ENCODE measurements at regions not wholly inside any gene's neighbourhood (a gene's known extent, or its start where the extent isn't known, plus 50 kb on each side); places are given as distances from the start of the nearest gene placed in this dataset.
"Not testable (repeated sequence)": the region's sequence is repeated elsewhere in the genome, so short reads cannot be mapped to it uniquely, and the experiment has no call there.

DNA sequence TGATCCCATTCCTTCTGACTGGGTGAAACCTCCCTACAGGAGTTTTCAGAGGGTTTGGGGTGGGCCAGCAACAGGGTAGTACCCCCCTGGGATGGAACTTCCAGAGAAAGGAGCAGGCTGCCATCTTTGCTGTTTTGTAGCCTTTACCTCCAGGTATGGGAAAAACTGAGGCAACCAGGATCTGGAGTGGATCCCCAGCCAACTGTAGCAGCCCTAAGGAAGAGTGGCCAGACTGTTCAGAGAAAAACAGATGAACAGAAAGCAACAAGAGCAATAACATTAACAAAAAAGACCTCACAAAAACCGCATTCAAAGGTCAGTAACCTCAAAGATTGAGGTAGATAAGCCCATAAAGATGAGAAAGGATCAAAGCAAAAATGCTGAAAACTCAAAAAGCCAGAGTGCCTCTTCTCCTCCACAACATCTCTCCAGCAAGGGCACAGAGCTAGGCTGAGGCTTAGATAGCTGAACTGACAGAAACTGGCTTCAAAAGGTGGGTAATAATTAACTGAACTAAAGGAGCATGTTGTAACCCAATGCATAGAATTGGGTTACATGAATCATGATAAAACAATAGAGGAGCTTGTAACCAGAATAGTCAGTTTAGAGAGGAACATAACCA lies 1288.6 kb upstream of the CNTN5 start:
- no peak for DNase-seq

DNA sequence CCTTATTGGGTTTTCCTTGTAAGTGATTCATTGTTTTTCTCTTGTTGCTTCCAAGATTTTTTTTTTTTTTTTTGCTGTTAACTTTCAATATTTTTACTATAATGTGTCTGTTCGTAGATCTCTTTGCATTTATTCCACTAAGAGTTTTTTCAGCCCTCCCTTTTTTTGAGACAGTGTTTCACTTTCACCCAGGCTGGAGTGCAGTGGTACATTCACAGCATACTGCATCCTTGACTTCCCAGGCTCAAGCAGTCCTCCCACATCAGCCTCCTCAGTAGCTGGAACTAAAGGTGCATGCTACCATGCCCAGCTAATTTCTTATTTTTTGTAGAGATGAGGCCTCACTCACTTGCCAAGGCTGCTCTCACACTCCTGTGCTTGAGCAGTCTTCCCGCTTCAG lies 1282.0 kb upstream of the CNTN5 start:
- no peak for DNase-seq

DNA sequence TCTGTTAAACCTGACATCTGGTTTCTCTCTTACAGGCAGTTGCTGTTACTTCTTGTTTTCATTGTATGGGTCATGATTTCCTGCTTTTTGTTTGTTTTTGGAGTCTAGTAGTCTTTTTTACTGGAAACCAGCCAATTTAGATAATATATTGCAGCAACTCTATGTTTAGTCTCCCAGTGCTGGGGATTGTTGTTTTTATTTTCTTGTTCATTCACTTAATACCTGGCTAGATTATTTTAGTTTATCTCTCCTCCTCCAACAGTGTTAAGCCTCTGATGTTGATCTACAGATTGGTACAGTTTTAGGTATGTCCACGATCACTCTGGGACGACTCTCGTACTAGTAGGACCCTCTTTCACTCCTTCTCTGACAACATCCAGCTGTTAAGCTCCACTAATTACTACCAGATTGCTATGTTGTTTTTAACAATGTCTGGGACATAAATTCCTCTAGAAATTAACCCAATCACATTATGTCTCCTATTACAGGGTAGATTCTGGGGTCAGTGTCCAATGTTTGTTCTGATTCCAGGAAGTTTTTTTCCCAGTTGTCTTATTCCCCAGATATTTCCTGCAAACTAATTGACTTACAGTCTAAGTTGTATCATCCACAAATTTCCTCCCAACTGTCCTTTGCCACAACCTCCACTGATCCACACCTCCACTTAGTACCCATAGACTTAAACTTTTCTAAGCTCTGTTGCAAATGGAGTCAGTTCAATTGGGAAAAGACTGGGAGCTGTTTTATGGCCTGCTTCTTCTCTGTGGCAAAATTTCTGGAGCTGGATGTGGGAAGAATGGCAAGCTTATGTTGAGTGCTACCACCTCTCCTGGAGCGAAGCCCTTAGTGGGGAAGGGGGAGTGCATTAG lies 1280.6 kb upstream of the CNTN5 start:
- DNase-seq = no peak

DNA sequence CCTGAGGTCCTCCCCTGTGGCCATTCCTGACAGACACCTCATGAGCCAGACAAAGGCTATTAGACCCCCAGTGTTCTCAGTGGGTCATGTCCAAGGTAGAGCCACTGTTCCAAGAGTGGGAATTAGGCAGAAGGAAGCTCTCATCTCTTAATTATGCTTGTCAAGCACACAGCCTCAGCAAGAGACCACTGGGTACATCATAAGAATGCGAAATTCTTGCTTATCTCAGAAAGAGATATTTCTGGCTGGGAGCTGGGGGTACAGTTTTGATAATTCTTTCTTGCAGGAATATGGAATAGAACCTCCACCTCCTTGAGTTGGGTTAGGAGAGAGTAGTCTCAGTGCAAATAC lies 1280.0 kb upstream of the CNTN5 start:
- DNase-seq = no peak

DNA sequence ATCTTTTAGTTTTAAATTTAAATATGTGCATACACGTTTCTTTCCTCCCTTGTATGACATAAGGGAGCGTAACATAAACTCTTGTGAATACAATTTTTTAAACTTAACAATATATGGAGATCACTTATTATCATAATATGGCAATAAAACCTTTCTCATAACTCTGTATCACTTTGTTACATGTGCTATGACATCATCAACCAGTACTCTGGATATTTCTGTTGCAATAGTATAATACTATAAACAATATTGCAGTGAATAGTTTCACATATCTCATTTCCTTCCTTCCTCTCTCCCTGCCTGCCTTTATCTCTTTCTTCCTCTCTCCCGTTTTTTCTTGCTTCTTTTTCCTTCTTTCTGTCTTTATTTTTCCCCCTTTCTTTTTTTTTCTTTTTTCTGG lies 1278.0 kb upstream of the CNTN5 start:
- no peak for DNase-seq

DNA sequence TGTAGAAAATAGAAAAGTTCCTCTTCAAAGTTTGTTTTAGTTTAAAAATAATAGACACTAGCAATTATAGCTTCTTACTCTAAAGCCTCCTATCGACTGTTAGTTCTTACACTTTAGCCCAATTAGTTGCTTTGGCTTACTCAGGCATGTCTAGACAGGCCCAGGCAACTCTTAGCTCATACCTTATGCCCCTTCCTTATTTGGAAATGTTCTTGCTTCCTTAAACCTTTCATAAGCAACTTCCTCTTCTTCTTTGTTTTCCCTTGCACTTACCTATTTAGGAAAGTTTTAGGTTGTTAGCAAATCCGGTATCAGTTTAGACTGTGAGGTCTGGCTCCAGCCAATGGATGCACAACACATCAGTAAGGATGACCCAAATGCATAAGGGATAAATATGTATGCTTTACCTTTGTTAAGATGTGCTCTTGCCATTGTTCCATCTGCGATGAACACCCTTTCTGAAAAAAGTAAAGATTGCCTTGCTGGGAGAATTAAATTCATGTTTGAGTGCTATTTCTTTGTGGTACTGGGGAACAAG lies 1277.5 kb upstream of the CNTN5 start:
- no peak for DNase-seq

DNA sequence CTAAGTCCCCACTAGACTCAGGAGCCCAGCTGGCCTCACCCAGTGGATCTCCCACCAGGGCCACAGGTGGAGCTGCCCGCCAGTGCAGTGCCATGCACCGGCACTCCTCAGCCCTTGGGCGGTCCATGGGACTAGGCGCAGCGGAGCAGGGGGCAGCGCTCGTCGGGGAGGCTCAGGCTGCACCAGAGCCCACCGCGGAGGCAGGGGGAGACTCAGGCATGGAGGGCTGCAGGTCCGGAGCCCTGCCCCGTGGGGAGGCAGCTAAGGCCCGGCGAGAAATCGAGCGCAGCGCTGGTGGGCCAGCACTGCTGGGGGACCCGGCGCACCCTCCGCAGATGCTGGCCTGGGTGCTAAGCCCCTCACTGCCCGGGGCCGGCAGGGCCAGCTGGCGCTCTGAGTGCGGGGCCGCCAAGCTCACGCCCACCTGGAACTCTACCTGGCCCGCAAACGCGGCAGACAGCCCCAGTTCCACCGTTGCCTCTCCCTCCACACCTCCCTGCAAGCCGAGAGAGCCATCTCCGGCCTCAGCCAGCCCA lies 1275.2 kb upstream of the CNTN5 start:
- DNase-seq = no peak

DNA sequence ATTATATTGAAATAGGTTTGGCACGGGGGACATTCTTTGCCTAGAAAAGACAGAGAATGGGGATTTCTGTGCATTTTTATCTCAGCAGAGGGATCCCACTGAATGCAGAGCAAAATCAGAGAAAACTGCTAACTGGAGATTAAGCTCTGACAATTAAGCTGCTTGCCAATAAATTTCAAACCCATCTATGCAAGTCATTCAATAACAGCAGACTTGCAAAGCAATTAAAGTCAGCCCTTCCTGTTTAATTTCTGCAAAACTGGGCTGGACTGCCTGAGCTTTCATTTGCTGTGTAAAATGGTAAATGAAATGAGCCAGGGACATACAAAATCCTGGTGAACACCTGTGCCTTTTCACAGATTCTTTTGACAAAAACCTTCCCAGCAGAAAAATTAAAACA lies 1273.9 kb upstream of the CNTN5 start:
- no peak for DNase-seq

DNA sequence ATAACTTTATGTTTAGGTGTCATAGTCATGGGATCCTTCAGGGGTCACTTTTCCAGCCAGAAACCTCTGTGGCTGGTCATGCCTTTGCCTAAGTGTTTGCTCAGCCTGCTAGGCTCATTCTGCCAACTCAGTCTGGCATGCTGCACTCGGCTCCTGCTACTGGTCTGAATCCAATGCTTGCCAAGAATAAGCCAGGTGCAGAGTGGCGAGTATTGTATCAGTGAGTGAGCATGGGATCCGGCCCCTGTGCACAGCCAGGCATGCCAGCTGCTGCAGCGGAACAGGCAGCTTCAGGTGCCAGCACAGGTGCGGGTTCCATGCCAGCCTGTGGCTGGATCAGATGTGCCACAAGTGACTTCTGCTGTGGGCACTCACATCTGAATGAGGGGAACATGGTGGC lies 1269.3 kb upstream of the CNTN5 start:
- no peak for DNase-seq

DNA sequence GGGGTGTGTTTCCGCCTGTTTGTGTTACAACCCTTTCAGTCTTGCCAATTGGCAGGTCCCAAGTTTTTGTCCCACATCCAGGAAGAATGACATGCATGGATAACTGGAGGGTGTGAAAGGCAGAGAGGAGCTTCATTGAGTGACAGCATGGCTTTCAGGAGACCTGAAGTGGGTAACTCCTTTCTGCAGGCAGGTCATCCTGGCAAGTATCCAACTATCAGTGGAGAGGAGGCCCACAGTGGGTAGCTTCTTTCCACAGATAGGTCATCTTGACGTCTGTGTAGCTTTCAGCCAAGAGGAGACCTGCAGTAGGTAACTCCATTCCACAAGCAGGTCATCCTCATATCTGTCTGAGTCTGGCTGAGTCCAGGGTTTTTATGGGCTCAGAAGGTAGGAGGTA lies 1268.8 kb upstream of the CNTN5 start:
- no peak for DNase-seq

DNA sequence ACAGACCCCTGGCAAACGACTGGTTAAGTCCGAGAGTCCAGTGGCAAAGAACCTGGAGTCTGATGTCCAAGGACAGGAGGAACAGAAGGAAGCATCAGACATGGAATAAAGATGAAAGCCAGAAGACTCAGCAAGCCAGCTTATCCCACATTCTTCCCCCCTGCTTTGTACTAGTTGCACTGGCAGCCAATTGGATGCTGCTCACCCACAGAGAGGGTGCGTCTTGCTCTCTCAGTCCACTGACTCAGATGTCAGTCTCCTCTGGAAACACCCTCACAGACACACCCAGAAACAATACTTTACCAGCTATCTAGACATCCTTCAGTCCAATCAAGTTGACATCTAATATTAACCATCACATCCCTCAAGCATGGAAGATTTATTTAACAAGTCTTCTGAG lies 1265.8 kb upstream of the CNTN5 start:
- DNase-seq = no peak

DNA sequence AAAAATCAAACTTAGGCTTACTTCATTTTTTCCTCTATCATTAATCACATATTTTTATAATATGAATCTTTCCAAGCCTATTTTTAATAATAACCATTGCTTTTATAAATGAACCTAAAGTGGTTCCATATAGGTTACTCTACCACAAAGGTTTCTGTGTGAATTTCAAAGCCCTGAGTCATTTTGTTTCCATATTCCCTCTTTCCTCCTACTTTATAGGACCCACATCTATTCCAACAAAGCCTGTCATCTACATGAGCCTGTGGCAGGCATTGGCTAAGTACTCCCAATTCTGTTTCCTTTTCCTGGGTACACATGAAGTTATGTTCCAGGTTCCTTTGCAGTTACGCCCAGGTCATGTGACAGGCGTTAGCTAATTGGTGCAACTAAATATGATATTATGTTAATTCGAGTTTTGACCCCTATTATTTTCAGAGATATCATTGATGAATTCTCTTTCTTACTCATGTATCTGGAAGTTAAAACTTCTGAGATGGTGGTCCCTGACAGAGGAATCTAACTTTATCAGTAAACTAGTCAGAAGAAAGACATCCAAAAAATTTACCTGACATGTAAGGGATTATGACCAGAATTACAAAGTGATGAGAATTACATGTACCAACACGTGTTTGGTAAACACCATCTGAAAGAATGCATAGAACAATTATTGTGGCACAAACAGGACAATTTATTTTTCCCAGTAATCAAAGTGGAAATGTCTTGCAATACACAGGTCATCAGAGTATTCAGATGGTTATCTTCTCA lies 1264.0 kb upstream of the CNTN5 start:
- no peak for DNase-seq

DNA sequence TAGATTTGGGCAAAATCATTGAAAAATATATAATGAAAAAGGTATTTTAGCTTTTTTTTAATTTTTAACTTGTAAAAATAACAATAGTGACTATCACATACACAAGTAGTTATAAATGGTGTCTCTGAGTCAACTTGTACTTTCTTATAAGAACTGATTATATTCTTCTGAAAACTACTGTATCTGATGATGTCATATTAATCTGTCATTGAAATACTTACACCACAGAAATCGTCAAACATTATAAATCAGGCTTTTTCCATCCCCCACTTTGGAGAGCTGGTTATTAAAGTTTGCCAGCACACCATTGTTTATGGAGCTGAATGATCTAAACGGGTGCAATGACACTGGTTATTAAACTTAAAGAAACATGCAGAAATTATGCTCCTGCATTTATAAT lies 1259.6 kb upstream of the CNTN5 start:
- DNase-seq = no peak

DNA sequence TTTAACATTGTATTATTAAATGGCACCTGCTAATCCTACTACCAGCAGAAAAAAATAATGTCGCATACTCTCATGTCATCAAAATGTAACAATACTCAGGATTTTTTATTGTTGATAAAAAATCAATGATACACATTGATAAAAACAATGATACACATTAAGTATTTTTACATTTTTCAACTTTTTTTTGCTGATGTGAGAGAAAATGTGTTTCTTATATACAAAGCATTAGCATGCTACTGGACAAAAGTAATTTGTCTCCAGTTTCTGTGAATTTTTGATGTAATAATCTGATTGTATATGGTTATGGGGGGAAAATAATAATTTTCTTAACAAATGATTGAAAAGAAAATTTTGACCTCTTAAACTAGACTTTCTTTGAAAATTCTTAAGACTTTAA lies 1256.6 kb upstream of the CNTN5 start:
- DNase-seq = no peak

DNA sequence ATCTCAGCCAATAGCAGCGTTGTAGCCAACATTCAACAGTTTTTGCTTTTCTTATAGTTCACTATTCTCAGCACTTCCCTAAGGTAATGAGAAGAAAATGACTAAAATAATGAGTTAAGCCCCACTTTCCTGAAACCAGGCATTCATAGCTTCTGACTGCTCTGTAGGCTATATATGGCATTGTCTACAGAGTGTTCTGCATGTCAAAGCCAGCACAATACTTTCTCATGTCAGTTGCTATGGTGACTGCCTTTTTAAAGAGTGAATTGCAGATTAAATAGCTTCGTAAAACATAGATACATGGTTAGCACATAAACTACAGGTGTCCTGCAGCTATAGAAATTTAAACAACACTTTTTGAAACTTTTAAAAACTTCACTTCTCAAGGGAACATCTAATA lies 1256.1 kb upstream of the CNTN5 start:
- DNase-seq = no peak

DNA sequence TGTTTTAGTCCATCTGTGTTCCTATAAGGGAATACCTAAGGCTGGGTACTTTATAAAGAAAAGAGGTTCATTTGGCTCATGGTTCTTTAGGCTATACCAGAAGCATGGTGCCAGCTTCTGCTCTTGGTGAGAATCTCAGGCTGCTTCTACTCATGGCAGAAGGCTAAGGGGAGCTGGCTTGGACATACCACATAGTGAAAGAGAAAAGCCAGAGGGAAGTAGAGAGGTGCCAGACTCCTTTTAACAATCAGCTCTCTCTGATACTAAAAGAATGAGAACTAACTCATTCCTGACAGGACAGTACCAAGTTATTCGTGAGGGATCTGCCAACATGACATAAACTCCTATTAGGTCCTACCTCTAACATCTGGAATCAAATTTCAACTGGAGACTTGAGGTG lies 1250.2 kb upstream of the CNTN5 start:
- DNase-seq = no peak

DNA sequence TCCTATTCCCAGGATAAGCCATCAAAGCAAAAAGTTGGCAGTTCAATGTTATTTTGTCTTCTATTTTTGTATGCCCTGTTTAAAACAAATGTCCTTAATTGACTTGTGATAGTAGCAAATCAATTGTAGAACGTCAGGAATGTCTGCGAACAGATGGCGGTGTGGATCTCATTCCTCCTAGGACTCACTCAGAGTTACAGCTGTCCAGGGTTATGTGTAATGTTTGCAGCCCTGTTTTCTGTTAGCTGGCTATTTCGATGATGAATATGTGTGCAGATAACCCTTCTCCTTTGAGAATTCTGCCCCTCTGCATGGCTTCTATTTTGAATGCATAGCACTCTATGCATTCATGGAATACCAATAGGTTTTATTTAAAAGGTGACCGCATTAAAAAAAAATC lies 1248.0 kb upstream of the CNTN5 start:
- no peak for DNase-seq

DNA sequence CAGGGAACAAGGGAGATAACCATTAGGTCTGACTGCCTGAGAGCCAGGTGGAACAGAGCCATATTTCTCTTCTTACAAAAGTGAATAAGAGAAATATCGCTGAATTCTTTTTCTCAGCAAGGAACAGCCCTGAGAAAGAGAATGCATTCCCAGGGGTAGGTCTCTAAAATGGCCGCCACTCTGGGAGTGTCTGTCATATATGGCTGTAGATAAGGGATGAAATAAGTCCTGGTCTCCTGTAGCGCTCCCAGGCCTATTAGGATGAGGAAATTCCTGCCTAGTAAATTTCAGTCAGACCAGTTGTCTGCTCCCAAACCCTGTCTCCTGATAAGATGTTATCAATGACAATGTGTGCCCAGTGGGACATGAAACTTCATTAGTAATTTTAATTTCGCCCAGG lies 1236.4 kb upstream of the CNTN5 start:
- DNase-seq = not testable (repeated sequence)

DNA sequence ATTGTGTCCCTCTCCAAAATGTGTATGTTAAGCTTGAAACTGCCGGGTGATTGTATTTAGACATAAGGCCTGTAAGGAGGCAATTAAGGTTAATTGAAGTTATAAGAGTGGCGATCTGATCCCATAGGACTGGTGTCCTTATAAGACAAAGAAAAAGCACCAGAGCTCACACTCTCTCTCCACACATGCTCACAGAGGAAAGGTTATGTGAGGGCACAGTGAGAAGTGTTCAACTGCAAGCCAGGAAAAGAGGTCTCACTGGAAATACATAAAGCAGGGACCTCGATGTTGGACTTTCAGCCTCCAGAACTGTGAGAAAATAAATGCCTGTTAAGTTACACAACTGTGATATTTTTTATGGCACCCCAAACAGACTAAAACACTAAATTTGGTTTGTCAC lies 1233.8 kb upstream of the CNTN5 start:
- no peak for DNase-seq

DNA sequence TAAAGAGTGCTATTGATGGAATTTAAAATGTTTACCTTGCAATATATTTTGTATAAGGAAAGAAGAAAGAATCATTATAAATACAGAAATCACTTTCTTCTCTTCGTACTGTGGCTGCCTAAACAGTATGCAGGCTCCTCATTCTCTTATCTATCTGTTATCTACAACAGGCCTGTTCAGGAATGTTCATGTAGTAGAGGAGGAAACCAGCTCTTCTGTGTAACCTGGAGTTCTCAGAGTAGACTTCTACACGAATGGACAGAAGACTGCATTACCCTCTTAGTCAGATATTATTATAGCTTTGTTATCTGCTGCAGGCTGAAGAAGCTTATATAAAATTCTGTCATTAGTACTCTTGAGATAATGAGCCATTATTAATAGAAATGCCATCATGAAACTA lies 1225.9 kb upstream of the CNTN5 start:
- no peak for DNase-seq

DNA sequence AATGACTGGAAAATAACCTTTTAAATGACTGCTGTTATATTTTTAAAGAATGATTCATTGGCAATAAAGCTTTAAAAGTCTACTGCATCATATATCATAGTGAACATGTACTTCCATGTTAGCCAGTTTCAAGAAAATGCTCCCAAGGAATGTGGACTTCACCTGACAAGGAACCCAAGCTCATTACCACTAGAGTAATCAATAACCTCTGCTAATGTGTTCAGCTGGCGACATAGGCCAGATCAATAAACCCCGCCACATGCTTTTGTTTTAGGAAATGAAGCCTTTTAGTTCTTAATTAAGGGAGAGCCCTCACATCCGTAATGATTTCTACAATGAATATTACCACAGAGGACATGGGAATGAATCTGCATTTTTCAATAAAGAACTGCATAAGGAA lies 1219.9 kb upstream of the CNTN5 start:
- no peak for DNase-seq

DNA sequence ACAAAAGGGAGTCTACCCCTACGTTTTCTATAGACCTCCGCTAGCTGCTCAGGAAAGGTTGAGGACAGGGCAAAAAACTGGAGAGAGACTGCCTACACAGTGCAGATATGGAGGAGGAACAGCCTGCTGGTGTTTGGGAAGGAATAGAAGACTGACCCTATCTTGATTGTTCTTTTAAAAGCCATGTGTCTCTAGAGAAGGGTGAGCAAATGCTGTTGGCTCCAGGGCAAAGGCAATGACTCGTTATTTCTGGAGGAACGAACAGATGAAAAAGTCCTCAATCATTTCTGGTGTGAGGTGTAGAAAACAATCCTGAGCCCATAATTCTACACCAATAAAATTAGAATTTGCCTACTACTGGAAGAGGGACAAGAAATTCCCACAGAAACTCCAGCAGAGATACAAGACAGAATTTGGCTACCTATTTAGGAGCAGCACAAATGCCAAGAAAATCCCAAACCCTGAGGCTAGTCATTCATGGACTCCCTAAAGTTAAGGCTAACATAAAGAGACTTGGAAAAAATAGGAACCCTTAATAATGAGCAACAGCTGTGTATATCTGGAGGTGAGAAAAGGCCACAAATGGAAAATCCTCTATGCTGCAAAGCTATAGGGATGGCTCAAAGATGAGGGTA lies 1206.3 kb upstream of the CNTN5 start:
- no peak for DNase-seq

DNA sequence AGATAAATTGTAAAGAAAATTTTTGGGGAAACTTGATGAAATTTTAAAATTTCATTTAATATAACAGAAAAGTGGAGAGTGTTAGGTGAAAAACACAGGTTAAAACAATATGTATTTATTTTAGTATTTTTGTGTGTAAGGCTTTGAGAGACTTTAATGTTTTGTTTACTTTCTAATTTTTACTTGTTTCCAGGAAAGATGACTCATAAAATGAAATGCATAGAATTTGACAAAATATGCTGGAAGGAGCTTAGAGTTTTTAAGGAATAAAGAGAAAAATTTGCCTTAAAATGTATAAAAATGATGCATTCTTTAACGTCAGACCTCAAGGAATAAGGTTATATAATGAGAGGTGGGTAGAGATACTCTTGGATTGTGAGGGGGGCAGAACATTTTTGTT lies 1205.1 kb upstream of the CNTN5 start:
- DNase-seq = no peak
